ENCODE measurements at regions not wholly inside any gene's neighbourhood (a gene's known extent, or its start where the extent isn't known, plus 50 kb on each side); places are given as distances from the start of the nearest gene placed in this dataset.
"Not testable (repeated sequence)": the region's sequence is repeated elsewhere in the genome, so short reads cannot be mapped to it uniquely, and the experiment has no call there.

GRCh38 chr1:143854069-143854468, 117.7 kb downstream of the FAM72C start:
- TF ChIP-seq, protein P1, sequence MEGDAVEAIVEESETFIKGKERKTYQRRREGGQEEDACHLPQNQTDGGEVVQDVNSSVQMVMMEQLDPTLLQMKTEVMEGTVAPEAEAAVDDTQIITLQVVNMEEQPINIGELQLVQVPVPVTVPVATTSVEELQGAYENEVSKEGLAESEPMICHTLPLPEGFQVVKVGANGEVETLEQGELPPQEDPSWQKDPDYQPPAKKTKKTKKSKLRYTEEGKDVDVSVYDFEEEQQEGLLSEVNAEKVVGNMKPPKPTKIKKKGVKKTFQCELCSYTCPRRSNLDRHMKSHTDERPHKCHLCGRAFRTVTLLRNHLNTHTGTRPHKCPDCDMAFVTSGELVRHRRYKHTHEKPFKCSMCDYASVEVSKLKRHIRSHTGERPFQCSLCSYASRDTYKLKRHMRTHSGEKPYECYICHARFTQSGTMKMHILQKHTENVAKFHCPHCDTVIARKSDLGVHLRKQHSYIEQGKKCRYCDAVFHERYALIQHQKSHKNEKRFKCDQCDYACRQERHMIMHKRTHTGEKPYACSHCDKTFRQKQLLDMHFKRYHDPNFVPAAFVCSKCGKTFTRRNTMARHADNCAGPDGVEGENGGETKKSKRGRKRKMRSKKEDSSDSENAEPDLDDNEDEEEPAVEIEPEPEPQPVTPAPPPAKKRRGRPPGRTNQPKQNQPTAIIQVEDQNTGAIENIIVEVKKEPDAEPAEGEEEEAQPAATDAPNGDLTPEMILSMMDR (IDR thresholded peaks at IDR 0.05; ENCODE audit: borderline replicate concordance, extremely low read depth, low read length, poor library complexity, severe bottlenecking), result not testable (repeated sequence)
- not testable (repeated sequence) for TF ChIP-seq EZH2 (IDR thresholded peaks at IDR 0.05; ENCODE audit: borderline replicate concordance, low read depth, low read length, severe bottlenecking)
